ENCODE measurements at regions not wholly inside any gene's neighbourhood (a gene's known extent, or its start where the extent isn't known, plus 50 kb on each side); places are given as distances from the start of the nearest gene placed in this dataset.

GRCh38 chr6:109309917-109310316 lies 72.3 kb downstream of the CD164 start:
- TF ChIP-seq POLR2A (IDR thresholded peaks at IDR 0.05; ENCODE audit: low read length) (no peak), GATA1 (IDR thresholded peaks at IDR 0.05; ENCODE audit: low read depth, low read length) (no peak)
